ENCODE measurements at regions not wholly inside any gene's neighbourhood (a gene's known extent, or its start where the extent isn't known, plus 50 kb on each side); places are given as distances from the start of the nearest gene placed in this dataset.

- Histone ChIP-seq H4K20me1 (replicated peaks; ENCODE audit: control insufficient read depth, extremely low read depth, insufficient read depth, low read length) (no peaks in the 10 kb centered on the region), H3K9me1 (replicated peaks; ENCODE audit: control insufficient read depth, extremely low read depth, insufficient read depth, low read length) (no peaks in the 10 kb centered on the region), H3K4me3 (replicated peaks in 1 of 3; ENCODE audit: insufficient read depth in 1 of 3, low read depth in 1 of 3, low read length in 3 of 3) (no peak overlapping the region), H3K9me3 (replicated peaks; ENCODE audit: control insufficient read depth, insufficient read depth, low read length) (peaks cover 4% of the 10 kb centered on the region), H3K9ac (replicated peaks; ENCODE audit: extremely low read depth, insufficient read depth, low read length) (no peak overlapping the region), H2AFZ (ENCODE audit: low read depth, low read length) (no peak overlapping the region), H3K36me3 (ENCODE audit: control insufficient read depth in 2 of 2, extremely low read depth in 1 of 2, insufficient read depth in 2 of 2, low read length in 2 of 2) (no peaks in the 10 kb centered on the region), H3K79me2 (ENCODE audit: control insufficient read depth, insufficient read depth, low read length) (no peaks in the 10 kb centered on the region), H3K4me2 (ENCODE audit: insufficient read depth, low read length) (no peak overlapping the region), H3K4me1 (ENCODE audit: control insufficient read depth, extremely low read depth, insufficient read depth, low read length) (no peaks in the 10 kb centered on the region), H3K27me3 (ENCODE audit: control insufficient read depth in 2 of 2, insufficient read depth in 2 of 2, low read length in 2 of 2) (no peaks in the 10 kb centered on the region), H3K27ac (ENCODE audit: insufficient read depth, low read depth, low read length) (no peak overlapping the region)
- FAIRE-seq, result no peak
- dilution Hi-C loops (cut with MboI; ENCODE audit: extremely low pct_ligation_motif_present, low sequenced_read_pairs), result no loop called here
- ChIA-PET CTCF (no interaction called here), POLR2A (no interaction called here)
- BruUV-seq (replicated peaks), result no TSS peak
- no peak for DNase-seq (ENCODE audit: low read depth, low spot score)
- TF ChIP-seq, protein P1, sequence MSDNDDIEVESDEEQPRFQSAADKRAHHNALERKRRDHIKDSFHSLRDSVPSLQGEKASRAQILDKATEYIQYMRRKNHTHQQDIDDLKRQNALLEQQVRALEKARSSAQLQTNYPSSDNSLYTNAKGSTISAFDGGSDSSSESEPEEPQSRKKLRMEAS (IDR thresholded peaks at IDR 0.05; ENCODE audit: insufficient read depth, insufficient read length), result no peak
- no peak for TF ChIP-seq FOS (IDR thresholded peaks at IDR 0.05; ENCODE audit: borderline replicate concordance, insufficient read depth, low read length)
- no peak for TF ChIP-seq JUN (IDR thresholded peaks at IDR 0.05; ENCODE audit: borderline replicate concordance, insufficient read depth, insufficient read length, low read depth)
- TF ChIP-seq MYC (IDR thresholded peaks at IDR 0.05; ENCODE audit: low read depth, low read length), result no peak
- TF ChIP-seq EZH2 (IDR thresholded peaks at IDR 0.05; ENCODE audit: borderline replicate concordance, low read depth, low read length, severe bottlenecking), result no peak
- TF ChIP-seq POLR2AphosphoS5 (IDR thresholded peaks at IDR 0.05; ENCODE audit: insufficient read depth, low read depth, low read length), result no peak
- TF ChIP-seq GATA2 (IDR thresholded peaks at IDR 0.05; ENCODE audit: insufficient read depth, insufficient read length, low read depth, low read length), result no peak
- TF ChIP-seq, protein P2, sequence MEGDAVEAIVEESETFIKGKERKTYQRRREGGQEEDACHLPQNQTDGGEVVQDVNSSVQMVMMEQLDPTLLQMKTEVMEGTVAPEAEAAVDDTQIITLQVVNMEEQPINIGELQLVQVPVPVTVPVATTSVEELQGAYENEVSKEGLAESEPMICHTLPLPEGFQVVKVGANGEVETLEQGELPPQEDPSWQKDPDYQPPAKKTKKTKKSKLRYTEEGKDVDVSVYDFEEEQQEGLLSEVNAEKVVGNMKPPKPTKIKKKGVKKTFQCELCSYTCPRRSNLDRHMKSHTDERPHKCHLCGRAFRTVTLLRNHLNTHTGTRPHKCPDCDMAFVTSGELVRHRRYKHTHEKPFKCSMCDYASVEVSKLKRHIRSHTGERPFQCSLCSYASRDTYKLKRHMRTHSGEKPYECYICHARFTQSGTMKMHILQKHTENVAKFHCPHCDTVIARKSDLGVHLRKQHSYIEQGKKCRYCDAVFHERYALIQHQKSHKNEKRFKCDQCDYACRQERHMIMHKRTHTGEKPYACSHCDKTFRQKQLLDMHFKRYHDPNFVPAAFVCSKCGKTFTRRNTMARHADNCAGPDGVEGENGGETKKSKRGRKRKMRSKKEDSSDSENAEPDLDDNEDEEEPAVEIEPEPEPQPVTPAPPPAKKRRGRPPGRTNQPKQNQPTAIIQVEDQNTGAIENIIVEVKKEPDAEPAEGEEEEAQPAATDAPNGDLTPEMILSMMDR (IDR thresholded peaks at IDR 0.05; ENCODE audit: extremely low read depth in 1 of 2, insufficient read depth in 1 of 2, low read depth in 1 of 2, low read length in 2 of 2), result no peak
- TF ChIP-seq POLR2A (IDR thresholded peaks at IDR 0.05; ENCODE audit: low read depth, low read length), result no peak
- intact Hi-C loops (cut with micrococcal nuclease), result no loop called here
Measured at GRCh38 chr5:174191076-174191475, 145.6 kb downstream of the NSG2 start.
